Frontal cortex (tissue), 3 donors: ENCODE measurements at regions not wholly inside any gene's neighbourhood (a gene's known extent, or its start where the extent isn't known, plus 50 kb on each side); places are given as distances from the start of the nearest gene placed in this dataset.
"Not testable (repeated sequence)": the region's sequence is repeated elsewhere in the genome, so short reads cannot be mapped to it uniquely, and the experiment has no call there.

ENCODE experiments used
- DNase-seq, 2 donors: peaks; one replicate each; pipeline ENCODE4 v3.0.0; 2012; ENCODE audit warnings: low spot score in 2 of 2
- FAIRE-seq: peaks from 2 replicates; lab custom pipeline; 2012; peaks lifted over from hg19 to GRCh38; lab: Jason Lieb, UNC
- donor health status: control.
- donor health status: control.
- donor health status: control.

- FAIRE-seq (no peak), DNase-seq (no peak)
Observed at GRCh38 chr16:85232369-85233142, 120.3 kb upstream of the CIBAR2 start.

GRCh38 chr16:85233516-85233915 lies 121.2 kb upstream of the CIBAR2 start:
- FAIRE-seq, result no peak
- DNase-seq, result no peak

GRCh38 chr16:85234310-85235204 lies 122.3 kb upstream of the CIBAR2 start:
- peak; percentile 56 to 71 for DNase-seq
- FAIRE-seq, result no peak

- DNase-seq (no peak), FAIRE-seq (no peak)
Observed at GRCh38 chr16:85235991-85236817, 123.9 kb upstream of the CIBAR2 start.

GRCh38 chr16:85236818-85237150 lies 124.5 kb upstream of the CIBAR2 start:
- no peak for DNase-seq
- no peak for FAIRE-seq

- no peak for DNase-seq
Observed at GRCh38 chr16:85237817-85238216, 125.5 kb upstream of the CIBAR2 start.

GRCh38 chr16:85238233-85238647 lies 126.0 kb upstream of the CIBAR2 start:
- no peak for FAIRE-seq
- peak; percentile 61 to 70 for DNase-seq

More at GRCh38 chr16:85237817-85238216, 125.5 kb upstream of the CIBAR2 start:
- FAIRE-seq, result no peak

GRCh38 chr16:85239239-85239638 lies 127.0 kb upstream of the CIBAR2 start:
- FAIRE-seq (no peak), DNase-seq (no peak)

- no peak for DNase-seq
- FAIRE-seq, result no peak
Observed at GRCh38 chr16:85239871-85240270, 127.6 kb upstream of the CIBAR2 start.

- DNase-seq (no peak), FAIRE-seq (no peak)
Observed at GRCh38 chr16:85240982-85241924, 129.0 kb upstream of the CIBAR2 start.

GRCh38 chr16:85242140-85242539 lies 129.9 kb upstream of the CIBAR2 start:
- FAIRE-seq, result no peak
- DNase-seq, result no peak

- FAIRE-seq (no peak), DNase-seq (no peak)
Observed at GRCh38 chr16:85243308-85243707, 131.0 kb upstream of the CIBAR2 start.

- not testable (repeated sequence) for FAIRE-seq, DNase-seq
Observed at GRCh38 chr16:85244452-85244851, 132.2 kb upstream of the CIBAR2 start.

- DNase-seq (peak in 1 of 2 donors; percentile 74), FAIRE-seq (no peak)
Observed at GRCh38 chr16:85245307-85246172, 133.3 kb upstream of the CIBAR2 start.

- DNase-seq (no peak), FAIRE-seq (no peak)
Observed at GRCh38 chr16:85246473-85246872, 134.2 kb upstream of the CIBAR2 start.

GRCh38 chr16:85246973-85247372 lies 134.7 kb upstream of the CIBAR2 start:
- FAIRE-seq (no peak), DNase-seq (no peak)

- FAIRE-seq (no peak), DNase-seq (no peak)
Observed at GRCh38 chr16:85248342-85248741, 136.1 kb upstream of the CIBAR2 start.

- DNase-seq, result no peak
- no peak for FAIRE-seq
Observed at GRCh38 chr16:85248857-85249256, 136.6 kb upstream of the CIBAR2 start.
